C4-2B (cell line): ENCODE measurements at regions not wholly inside any gene's neighbourhood (a gene's known extent, or its start where the extent isn't known, plus 50 kb on each side); places are given as distances from the start of the nearest gene placed in this dataset.

ENCODE experiments used
- H3K27ac ChIP-seq: fragments of 450-650 bp; 2 replicates; pipeline ENCODE4 v1.5.1; 2017
- ZFX ChIP-seq: fragments of 450-650 bp; IDR thresholded peaks from 2 replicates; pipeline ENCODE4 v1.6.1; 2017
- TF ChIP-seq, protein P1 (sequence below): fragments of 450-650 bp; conservative IDR thresholded peaks from 2 replicates; pipeline ENCODE4 v1.5.1; 2017; ENCODE audit warnings: mild to moderate bottlenecking

GRCh38 chr6:151680846-151681432 is 126.5 kb upstream of the ESR1 start:
- no peak for TF ChIP-seq ZFX
- TF ChIP-seq, protein P1, sequence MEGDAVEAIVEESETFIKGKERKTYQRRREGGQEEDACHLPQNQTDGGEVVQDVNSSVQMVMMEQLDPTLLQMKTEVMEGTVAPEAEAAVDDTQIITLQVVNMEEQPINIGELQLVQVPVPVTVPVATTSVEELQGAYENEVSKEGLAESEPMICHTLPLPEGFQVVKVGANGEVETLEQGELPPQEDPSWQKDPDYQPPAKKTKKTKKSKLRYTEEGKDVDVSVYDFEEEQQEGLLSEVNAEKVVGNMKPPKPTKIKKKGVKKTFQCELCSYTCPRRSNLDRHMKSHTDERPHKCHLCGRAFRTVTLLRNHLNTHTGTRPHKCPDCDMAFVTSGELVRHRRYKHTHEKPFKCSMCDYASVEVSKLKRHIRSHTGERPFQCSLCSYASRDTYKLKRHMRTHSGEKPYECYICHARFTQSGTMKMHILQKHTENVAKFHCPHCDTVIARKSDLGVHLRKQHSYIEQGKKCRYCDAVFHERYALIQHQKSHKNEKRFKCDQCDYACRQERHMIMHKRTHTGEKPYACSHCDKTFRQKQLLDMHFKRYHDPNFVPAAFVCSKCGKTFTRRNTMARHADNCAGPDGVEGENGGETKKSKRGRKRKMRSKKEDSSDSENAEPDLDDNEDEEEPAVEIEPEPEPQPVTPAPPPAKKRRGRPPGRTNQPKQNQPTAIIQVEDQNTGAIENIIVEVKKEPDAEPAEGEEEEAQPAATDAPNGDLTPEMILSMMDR: no peak
- no peak overlapping the region for H3K27ac ChIP-seq

- no peak overlapping the region for H3K27ac ChIP-seq
- TF ChIP-seq ZFX: no peak
- TF ChIP-seq, protein P1: no peak
These were observed 125.9 kb upstream of the ESR1 start for GRCh38 chr6:151681433-151682059.

DNA sequence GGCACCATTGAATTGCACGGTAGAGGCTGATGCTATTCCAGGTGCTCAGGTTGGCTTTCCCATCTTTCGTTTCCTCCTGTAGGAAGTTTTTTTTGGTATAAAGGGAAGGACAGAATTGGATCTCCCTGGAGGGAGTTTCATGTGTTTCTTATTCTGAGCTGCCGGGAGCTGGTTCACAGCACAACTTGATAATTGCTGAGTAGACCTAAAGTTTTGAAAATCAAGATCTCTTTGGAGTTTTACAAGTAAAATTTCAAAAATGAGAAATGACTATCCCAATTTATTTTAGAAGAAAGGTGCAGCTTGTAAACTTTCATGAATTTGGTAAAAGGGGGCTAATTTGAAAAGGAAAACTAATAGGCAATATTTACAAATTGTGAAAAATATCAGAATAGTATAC is 125.2 kb upstream of the ESR1 start:
- TF ChIP-seq, protein P1: no peak
- TF ChIP-seq ZFX: no peak
- H3K27ac ChIP-seq: no peak overlapping the region

- TF ChIP-seq, protein P1: no peak
- no peak for TF ChIP-seq ZFX
- no peak overlapping the region for H3K27ac ChIP-seq
These were observed 124.6 kb upstream of the ESR1 start for GRCh38 chr6:151682922-151683321.

- no peak for TF ChIP-seq ZFX
- TF ChIP-seq, protein P1: no peak
- H3K27ac ChIP-seq: no peak overlapping the region
These were observed 124.1 kb upstream of the ESR1 start for GRCh38 chr6:151683381-151683780.

DNA sequence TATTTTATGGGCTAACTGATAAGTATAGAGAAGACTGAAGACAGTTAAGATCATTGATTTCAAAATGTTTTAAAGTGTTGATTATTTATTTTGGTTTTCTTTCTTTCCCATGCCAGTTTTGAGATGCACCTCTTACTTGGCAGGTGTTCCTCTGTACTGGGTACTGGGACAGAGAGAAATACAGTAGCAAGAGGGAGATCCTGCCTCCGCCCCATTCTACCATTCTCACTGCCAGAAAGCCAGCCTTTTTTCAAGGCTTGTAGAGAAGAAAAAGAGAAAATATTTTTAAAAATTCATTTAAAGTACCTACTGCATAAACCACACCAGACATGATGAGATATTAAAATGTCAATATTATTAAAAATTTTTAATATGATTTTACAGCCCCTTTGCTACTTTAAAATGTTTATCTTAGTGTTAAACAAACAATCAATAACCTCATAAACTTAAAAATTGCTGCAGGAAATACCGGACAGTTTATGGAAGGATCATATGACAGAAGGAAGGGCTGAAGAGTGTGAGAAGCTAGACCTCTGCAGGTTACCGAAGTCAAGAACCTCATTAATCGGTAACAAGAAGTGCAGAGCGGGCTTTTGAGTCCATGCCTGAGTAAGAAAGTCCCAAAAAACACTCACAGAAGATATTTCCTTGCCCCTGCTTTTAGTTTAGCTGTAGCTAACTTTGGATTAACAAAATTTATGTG is 117.8 kb upstream of the ESR1 start:
- no peak overlapping the region for H3K27ac ChIP-seq
- no peak for TF ChIP-seq ZFX
- TF ChIP-seq, protein P1: no peak

DNA sequence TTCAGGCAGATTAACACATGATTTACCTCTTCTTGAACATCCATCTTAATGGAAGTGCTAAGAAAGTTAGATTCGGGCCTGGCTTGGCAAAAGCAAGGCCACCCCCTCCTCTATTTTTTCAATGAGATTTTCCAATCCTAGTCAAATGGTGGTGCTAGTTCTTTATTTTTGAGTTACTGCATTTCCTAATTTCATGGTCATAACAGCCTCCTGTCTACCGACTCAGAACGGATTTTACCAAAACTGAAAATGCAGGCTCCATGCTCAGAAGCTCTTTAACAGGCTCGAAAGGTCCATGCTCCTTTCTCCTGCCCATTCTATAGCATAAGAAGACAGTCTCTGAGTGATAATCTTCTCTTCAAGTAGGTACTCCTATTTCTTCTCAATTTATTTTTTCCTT is 117.2 kb upstream of the ESR1 start:
- no peak for TF ChIP-seq ZFX
- TF ChIP-seq, protein P1: peak; percentile 39
- no peak overlapping the region for H3K27ac ChIP-seq
